Keratinocyte (primary cell): ENCODE measurements at regions not wholly inside any gene's neighbourhood (a gene's known extent, or its start where the extent isn't known, plus 50 kb on each side); places are given as distances from the start of the nearest gene placed in this dataset.

Experiments used
- DNase-seq: peaks from one replicate; pipeline ENCODE4 v3.0.0-alpha.2; 2011; ENCODE audit warnings: low read depth, missing footprints, low spot score
- FAIRE-seq: peaks from 2 replicates; lab custom pipeline; 2011; peaks lifted over from hg19 to GRCh38; lab: Jason Lieb, UNC
- H2AFZ ChIP-seq: 2 replicates; pipeline ENCODE4 v1.6.0; 2012; ENCODE audit warnings: low read length, control low read depth, inconsistent platforms; ENCODE audit not compliant: control insufficient read depth
- H3K27ac ChIP-seq: 2 replicates; pipeline ENCODE4 v1.5.1; 2011; ENCODE audit warnings: low read length; ENCODE audit not compliant: control insufficient read depth, insufficient read depth
- H3K27me3 ChIP-seq: 3 replicates; pipeline ENCODE4 v1.6.0; 2011; ENCODE audit warnings: low read length; ENCODE audit not compliant: control insufficient read depth, insufficient read depth; ENCODE audit errors: extremely low read depth
- H3K36me3 ChIP-seq, 2 experiments: 2 replicates in 1 of 2; 3 replicates in 1 of 2; pipeline ENCODE4 v1.5.1; 2011; ENCODE audit warnings: low read length in 2 of 2, mild to moderate bottlenecking in 1 of 2; ENCODE audit not compliant: control insufficient read depth in 2 of 2, insufficient read depth in 2 of 2; ENCODE audit errors: extremely low read depth in 1 of 2
- H3K4me1 ChIP-seq: 3 replicates; pipeline ENCODE4 v1.5.1; 2011; ENCODE audit warnings: low read length; ENCODE audit not compliant: control insufficient read depth, insufficient read depth; ENCODE audit errors: extremely low read depth
- H3K4me2 ChIP-seq: 3 replicates; pipeline ENCODE4 v1.6.0; 2011; ENCODE audit warnings: low read depth, low read length; ENCODE audit not compliant: control insufficient read depth, insufficient read depth; ENCODE audit errors: extremely low read depth
- H3K4me3 ChIP-seq, 3 experiments: fragments of 200-600 bp in 1 of 3; sonication (generic) in 1 of 3; 2 replicates in 2 of 3; 3 replicates in 1 of 3; pipeline ENCODE4 v1.5.1; 2011 to 2016; ENCODE audit warnings: low read length in 3 of 3, mild to moderate bottlenecking in 3 of 3, control low read depth in 2 of 3, inconsistent platforms in 1 of 3, low read depth in 1 of 3, mixed read lengths in 1 of 3, mixed run types in 1 of 3, moderate library complexity in 1 of 3; ENCODE audit not compliant: control insufficient read depth in 2 of 3, insufficient read depth in 2 of 3; ENCODE audit errors: extremely low read depth in 1 of 3
- H3K79me2 ChIP-seq: 2 replicates; pipeline ENCODE4 v1.6.0; 2012; ENCODE audit warnings: low read length; ENCODE audit not compliant: control insufficient read depth, insufficient read depth
- H3K9ac ChIP-seq: 3 replicates; pipeline ENCODE4 v1.6.0; 2011; ENCODE audit warnings: low read length; ENCODE audit not compliant: control insufficient read depth, insufficient read depth; ENCODE audit errors: extremely low read depth
- H3K9me1 ChIP-seq: 3 replicates; pipeline ENCODE4 v1.6.0; 2011; ENCODE audit warnings: low read length; ENCODE audit not compliant: control insufficient read depth, insufficient read depth; ENCODE audit errors: extremely low read depth
- H3K9me3 ChIP-seq: 2 replicates; pipeline ENCODE4 v1.5.1; 2012; ENCODE audit warnings: low read depth, low read length; ENCODE audit not compliant: control insufficient read depth
- H4K20me1 ChIP-seq: 3 replicates; pipeline ENCODE4 v1.6.0; 2011; ENCODE audit warnings: low read length; ENCODE audit not compliant: control insufficient read depth, insufficient read depth; ENCODE audit errors: extremely low read depth
- CTCF ChIP-seq, 3 experiments: IDR thresholded peaks in 1 of 3; conservative IDR thresholded peaks in 1 of 3; optimal IDR thresholded peaks in 1 of 3; 2 replicates in 2 of 3; 3 replicates in 1 of 3; pipeline versions ENCODE3 to v1.5.1; 2011; ENCODE audit warnings: low read length in 3 of 3, mild to moderate bottlenecking in 3 of 3, moderate library complexity in 2 of 3, control low read depth in 1 of 3, inconsistent platforms in 1 of 3; ENCODE audit not compliant: insufficient read depth in 2 of 3; ENCODE audit errors: extremely low read depth in 1 of 3
- EZH2 ChIP-seq: IDR thresholded peaks from one replicate; pipeline ENCODE4 v1.6.1; 2012; ENCODE audit warnings: inconsistent platforms, mild to moderate bottlenecking, low read length, moderate library complexity
- dilution Hi-C: fragments of 300-500 bp; cut with MboI; formaldehyde crosslinking; loops from one replicate; pipeline ENCODE4 v1.7.0; 2020; ENCODE audit warnings: low sequenced_read_pairs; ENCODE audit not compliant: extremely low pct_ligation_motif_present

- Histone ChIP-seq H3K4me1 (peaks cover 59% of the 10 kb centered on the region), H3K27me3 (no peaks in the 10 kb centered on the region), H3K4me3 (peak overlapping the region in 1 of 3 experiments; percentile 15), H2AFZ (no peak overlapping the region), H3K9ac (peak overlapping the region; percentile 75), H3K4me2 (peak overlapping the region; percentile 70), H3K9me3 (no peaks in the 10 kb centered on the region), H4K20me1 (no peaks in the 10 kb centered on the region), H3K36me3 (no peaks in the 10 kb centered on the region), H3K27ac (peak overlapping the region; percentile 98), H3K9me1 (no peaks in the 10 kb centered on the region), H3K79me2 (no peaks in the 10 kb centered on the region)
- peak; percentile 92 for DNase-seq
- dilution Hi-C loops: no loop called here
- TF ChIP-seq EZH2: no peak
- no peak for TF ChIP-seq CTCF (optimal IDR thresholded peaks at IDR 0.05 in 1 of 3, IDR thresholded peaks at IDR 0.05 in 1 of 3, conservative IDR thresholded peaks at IDR 0.05 in 1 of 3; ENCODE audit: extremely low read depth in 1 of 3, insufficient read depth in 2 of 3, low read length in 3 of 3)
- FAIRE-seq: peak; percentile 85
Observed at GRCh38 chr4:53914313-53915016, 149.9 kb downstream of the CHIC2 start.

DNA sequence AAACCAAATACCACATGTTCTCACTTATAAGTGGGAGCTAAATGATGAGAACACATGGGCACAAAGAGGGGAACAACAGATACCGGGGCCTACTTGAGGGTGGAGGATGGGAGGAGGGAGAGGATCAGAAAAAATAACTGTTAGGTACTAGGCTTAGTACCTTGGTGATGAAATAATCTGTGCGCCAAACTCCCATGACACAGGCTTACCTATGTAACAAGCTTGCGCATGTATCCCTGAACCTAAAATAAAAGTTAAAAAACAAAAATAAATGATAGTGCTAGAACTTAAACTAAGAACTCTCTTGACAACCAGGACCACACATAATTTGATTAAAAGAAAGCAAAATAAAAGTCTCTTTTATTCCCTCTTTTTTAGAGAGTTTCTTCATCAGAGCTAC is 150.6 kb downstream of the CHIC2 start:
- H2AFZ ChIP-seq: no peak overlapping the region
- H3K9ac ChIP-seq: peak overlapping the region; percentile 63
- no peak overlapping the region for H3K4me3 ChIP-seq
- TF ChIP-seq CTCF (optimal IDR thresholded peaks at IDR 0.05 in 1 of 3, IDR thresholded peaks at IDR 0.05 in 1 of 3, conservative IDR thresholded peaks at IDR 0.05 in 1 of 3; ENCODE audit: extremely low read depth in 1 of 3, insufficient read depth in 2 of 3, low read length in 3 of 3): no peak
- dilution Hi-C loops: no loop called here
- H3K36me3 ChIP-seq: no peaks in the 10 kb centered on the region
- H4K20me1 ChIP-seq: no peaks in the 10 kb centered on the region
- H3K4me2 ChIP-seq: peak overlapping the region; percentile 70
- no peaks in the 10 kb centered on the region for H3K79me2 ChIP-seq
- no peak for DNase-seq
- H3K27me3 ChIP-seq: no peaks in the 10 kb centered on the region
- no peaks in the 10 kb centered on the region for H3K9me1 ChIP-seq
- FAIRE-seq: peak; percentile 57
- H3K4me1 ChIP-seq: peaks cover 65% of the 10 kb centered on the region
- peak overlapping the region; percentile 98 for H3K27ac ChIP-seq
- no peaks in the 10 kb centered on the region for H3K9me3 ChIP-seq
